ENCODE measurements at regions not wholly inside any gene's neighbourhood (a gene's known extent, or its start where the extent isn't known, plus 50 kb on each side); places are given as distances from the start of the nearest gene placed in this dataset.

- TF ChIP-seq POLR2A (IDR thresholded peaks at IDR 0.05) (no peak), CTCF (IDR thresholded peaks at IDR 0.05) (no peak), EP300 (IDR thresholded peaks at IDR 0.05) (no peak), POLR2AphosphoS5 (IDR thresholded peaks at IDR 0.05) (no peak)
Measured at GRCh38 chr6:6942091-6942490, 165.7 kb upstream of the RREB1 start.
